K562 (cell line): ENCODE measurements at regions not wholly inside any gene's neighbourhood (a gene's known extent, or its start where the extent isn't known, plus 50 kb on each side); places are given as distances from the start of the nearest gene placed in this dataset.

Experiments used
- ATF4 ChIP-seq: fragments of 450-650 bp; formaldehyde crosslinking; IDR thresholded peaks from 2 replicates; pipeline ENCODE4 v1.4.0; 2022; ENCODE audit warnings: mild to moderate bottlenecking, moderate library complexity
- E2F5 ChIP-seq: sonication (generic); formaldehyde crosslinking; IDR thresholded peaks from 2 replicates; pipeline ENCODE4 v1.8.0; 2022; ENCODE audit warnings: mild to moderate bottlenecking, missing genetic modification reagents
- IRF1 ChIP-seq: sonication (generic); formaldehyde crosslinking; IDR thresholded peaks from 2 replicates; pipeline ENCODE4 v1.8.0; 2022; ENCODE audit warnings: missing genetic modification reagents, mild to moderate bottlenecking, borderline replicate concordance
- KDM5B ChIP-seq: fragments of 200-600 bp; sonication (generic); IDR thresholded peaks from 2 replicates; pipeline ENCODE4 v1.6.1; 2012; ENCODE audit warnings: low read depth, mild to moderate bottlenecking, moderate library complexity, low read length, control low read depth, inconsistent platforms; ENCODE audit not compliant: insufficient replicate concordance
- L3MBTL2 ChIP-seq: fragments of 450-650 bp; IDR thresholded peaks from 2 replicates; pipeline ENCODE4 v1.6.1; 2016; ENCODE audit warnings: mild to moderate bottlenecking, moderate library complexity
- NONO ChIP-seq, 2 experiments: fragments of 200-400 bp in 1 of 2; fragments of 450-650 bp in 1 of 2; formaldehyde crosslinking in 1 of 2; IDR thresholded peaks; 2 replicates each; pipeline ENCODE4 v1.6.1; 2017; ENCODE audit warnings: low read depth in 2 of 2, mild to moderate bottlenecking in 2 of 2, moderate library complexity in 2 of 2, low read length in 1 of 2
- PHB ChIP-seq: fragments of 250-450 bp; sonication (Bioruptor Pico); IDR thresholded peaks from 2 replicates; pipeline ENCODE4 v1.5.0; 2021
- REST ChIP-seq, 2 experiments: fragments of 450-650 bp; formaldehyde crosslinking in 1 of 2; IDR thresholded peaks; 2 replicates each; pipeline versions ENCODE4 v1.4.0 to v1.6.1; 2014 to 2020; ENCODE audit warnings: mild to moderate bottlenecking in 2 of 2, borderline replicate concordance in 1 of 2, low read depth in 1 of 2
- SMARCA5 ChIP-seq: fragments of 450-650 bp; IDR thresholded peaks from 2 replicates; pipeline ENCODE4 v1.6.1; 2016
- YY1 ChIP-seq, 3 experiments: IDR thresholded peaks; 2 replicates each; pipeline ENCODE4 v1.6.1; 2011; ENCODE audit warnings: low read length in 2 of 3, mild to moderate bottlenecking in 2 of 3, moderate library complexity in 2 of 3, borderline replicate concordance in 1 of 3, control low read depth in 1 of 3, low read depth in 1 of 3; ENCODE audit not compliant: insufficient read depth in 3 of 3, insufficient replicate concordance in 2 of 3, control insufficient read depth in 1 of 3, insufficient read length in 1 of 3; ENCODE audit errors: extremely low read depth in 1 of 3
- ZNF133 ChIP-seq: fragments of 250-450 bp; sonication (Bioruptor Pico); IDR thresholded peaks from 2 replicates; pipeline ENCODE4 v1.4.0; 2020; ENCODE audit warnings: mild to moderate bottlenecking
- ZNF347 ChIP-seq: fragments of 450-650 bp; formaldehyde crosslinking; IDR thresholded peaks from 2 replicates; pipeline ENCODE4 v1.4.0; 2020; ENCODE audit warnings: low read depth, mild to moderate bottlenecking, moderate library complexity

GRCh38 chr21:34017039-34017961 lies 56.1 kb upstream of the MRPS6 start (continued):
- TF ChIP-seq KDM5B (no peak), YY1 (IDR thresholded peaks at IDR 0.05; ENCODE audit: borderline replicate concordance in 1 of 3, control insufficient read depth in 1 of 3, extremely low read depth in 1 of 3, insufficient read depth in 3 of 3, insufficient read length in 1 of 3, insufficient replicate concordance in 2 of 3, low read depth in 1 of 3, low read length in 2 of 3) (peak in 1 of 3 experiments; percentile 55), E2F5 (CRISPR knock-in tag) (no peak), L3MBTL2 (peak; percentile 87), ZNF347 (CRISPR knock-in tag) (no peak), IRF1 (no peak), ATF4 (CRISPR knock-in tag) (no peak), REST (IDR thresholded peaks at IDR 0.05; ENCODE audit: borderline replicate concordance) (no peak), REST (CRISPR knock-in tag; IDR thresholded peaks at IDR 0.05; ENCODE audit: low read depth) (no peak), SMARCA5 (peak; percentile 62; the same call in 1 of the 2 replicates), ZNF133 (CRISPR knock-in tag) (no peak), PHB (CRISPR knock-in tag) (no peak), NONO (IDR thresholded peaks at IDR 0.05; ENCODE audit: low read depth in 2 of 2, low read length in 1 of 2) (no peak)
